ENCODE measurements at regions not wholly inside any gene's neighbourhood (a gene's known extent, or its start where the extent isn't known, plus 50 kb on each side); places are given as distances from the start of the nearest gene placed in this dataset.

GRCh38 chr13:30107521-30108136 is 199.7 kb downstream of the KATNAL1 start:
- no peak for DNase-seq

- DNase-seq = no peak
These were observed 200.2 kb downstream of the KATNAL1 start for GRCh38 chr13:30107121-30107520.

- DNase-seq = no peak
These were observed 202.0 kb downstream of the KATNAL1 start for GRCh38 chr13:30105381-30105780.

- no peak for DNase-seq
These were observed 204.1 kb downstream of the KATNAL1 start for GRCh38 chr13:30103161-30103840.

- DNase-seq = no peak
These were observed 207.1 kb downstream of the KATNAL1 start for GRCh38 chr13:30100226-30100625.

- DNase-seq = no peak
These were observed 209.7 kb downstream of the KATNAL1 start for GRCh38 chr13:30097701-30098100.

GRCh38 chr13:30097089-30097488 is 210.3 kb downstream of the KATNAL1 start:
- no peak for DNase-seq

- no peak for DNase-seq
These were observed 213.3 kb downstream of the KATNAL1 start for GRCh38 chr13:30094015-30094414.

- DNase-seq = no peak
These were observed 214.1 kb downstream of the KATNAL1 start for GRCh38 chr13:30093236-30093635.

GRCh38 chr13:30091691-30092090 is 215.7 kb downstream of the KATNAL1 start:
- DNase-seq = no peak

GRCh38 chr13:30091035-30091434 is 216.3 kb downstream of the KATNAL1 start:
- no peak for DNase-seq

- no peak for DNase-seq
These were observed 219.0 kb downstream of the KATNAL1 start for GRCh38 chr13:30088312-30088855.

- no peak for DNase-seq
These were observed 222.3 kb downstream of the KATNAL1 start for GRCh38 chr13:30085087-30085486.

- no peak for DNase-seq
These were observed 225.0 kb downstream of the KATNAL1 start for GRCh38 chr13:30082391-30082790.

GRCh38 chr13:30081331-30081730 is 226.0 kb downstream of the KATNAL1 start:
- no peak for DNase-seq

GRCh38 chr13:30079501-30079900 is 227.8 kb downstream of the KATNAL1 start:
- no peak for DNase-seq

- no peak for DNase-seq
These were observed 227.6 kb upstream of the UBL3 start for GRCh38 chr13:30078059-30078458.

- no peak for DNase-seq
These were observed 226.9 kb upstream of the UBL3 start for GRCh38 chr13:30077240-30077735.

GRCh38 chr13:30074955-30075614 is 224.7 kb upstream of the UBL3 start:
- DNase-seq = no peak

- no peak for DNase-seq
These were observed 224.0 kb upstream of the UBL3 start for GRCh38 chr13:30074431-30074830.

- DNase-seq = no peak
These were observed 222.4 kb upstream of the UBL3 start for GRCh38 chr13:30072818-30073186.

GRCh38 chr13:30071969-30072817 is 221.8 kb upstream of the UBL3 start:
- no peak for DNase-seq

GRCh38 chr13:30065181-30065580 is 214.8 kb upstream of the UBL3 start:
- no peak for DNase-seq

Measured in dermis blood vessel endothelial cell (primary cell).